Heart right ventricle (tissue), 16 donors: ENCODE measurements at regions not wholly inside any gene's neighbourhood (a gene's known extent, or its start where the extent isn't known, plus 50 kb on each side); places are given as distances from the start of the nearest gene placed in this dataset.

ENCODE experiments used
- ATAC-seq, 8 donors: fragments of 200-7000 bp; cut with Tn5 transposase; one replicate each; pipeline ENCODE4 v1.9.1; 2020; ENCODE audit warnings: mild to moderate bottlenecking in 8 of 8, moderate library complexity in 8 of 8, moderate number of reproducible peaks in 1 of 8
- DNase-seq, 2 donors: peaks; one replicate each; pipeline ENCODE4 v3.0.0-alpha.2; 2020
- H3K27ac ChIP-seq, 10 donors: fragments of 200-600 bp; sonication (generic) in 2 of 10; one replicate each; pipeline versions ENCODE4 v1.5.0 to v1.8.0; 2020 to 2022; ENCODE audit warnings: mild to moderate bottlenecking in 3 of 10
- H3K27me3 ChIP-seq, 7 donors: fragments of 200-600 bp; one replicate each; pipeline ENCODE4 v1.8.0; 2021 to 2022; ENCODE audit warnings: mild to moderate bottlenecking in 2 of 7
- H3K36me3 ChIP-seq, 9 donors: fragments of 200-600 bp; sonication (generic) in 1 of 9; one replicate each; pipeline versions ENCODE4 v1.5.0 to v1.8.0; 2020 to 2022; ENCODE audit warnings: mild to moderate bottlenecking in 2 of 9
- H3K4me1 ChIP-seq, 9 donors: fragments of 200-600 bp; sonication (generic) in 1 of 9; one replicate each; pipeline versions ENCODE4 v1.5.0 to v1.8.0; 2020 to 2022; ENCODE audit warnings: mild to moderate bottlenecking in 4 of 9
- H3K4me3 ChIP-seq, 10 donors: fragments of 200-600 bp; sonication (generic) in 2 of 10; one replicate each; pipeline versions ENCODE4 v1.5.0 to v1.8.0; 2020 to 2022; ENCODE audit warnings: mild to moderate bottlenecking in 7 of 10, moderate library complexity in 2 of 10
- H3K9me3 ChIP-seq, 11 donors: fragments of 200-600 bp in 10 of 11; sonication (generic) in 2 of 11; one replicate each; pipeline versions ENCODE4 v1.5.0 to v1.8.0; 2013 to 2022; ENCODE audit warnings: mild to moderate bottlenecking in 2 of 11, control low read depth in 1 of 11, moderate library complexity in 1 of 11
- CTCF ChIP-seq, 9 donors: fragments of 200-600 bp; sonication (generic) in 2 of 9; IDR thresholded peaks; one replicate each; pipeline versions ENCODE4 v1.5.0 to v1.8.0; 2021 to 2022; ENCODE audit warnings: antibody characterized with exemption in 9 of 9, mild to moderate bottlenecking in 5 of 9, moderate library complexity in 1 of 9
- WGBS, 2 donors: extraction: QIAGEN DNeasy Blood & Tissue Kit; methylation state at CpG; one replicate each; pipeline ENCODE4 v1.1.7; 2013; ENCODE audit warnings: inconsistent platforms in 1 of 2; 5-methylcytosine and 5-hydroxymethylcytosine counted together
- intact Hi-C, 10 donors: fragments of 100-400 bp; cut with DNase I; formaldehyde crosslinking; loops; one replicate each; pipeline versions ENCODE4 v1.11.1 to v1.14.2; 2022
- donor health status: Arrhythmogenic right ventricular cardiomyopathy.
- donor health status: ischemic (EF 13 %, LVEDD 7.1; RV severe dilation, severe dysfunction).
- donor health status: healthy with polysubstance abuse.
- donor health status: DM: no; HTN: yes; CAD: no.
- donor health status: DM: no; HTN: no; CAD: no.
- donor health status: ischemic (EF 25% LVEDD 6.9; RV normal size, moderate dysfunction).
- donor health status: ischemic (EF 25% LVEDD 5.7; RV mildly dilated, moderate dysfunction).
- donor health status: healthy.
- donor health status: DM: yes; HTN: yes; CAD: no.
- donor health status: Ischemic cardiomyopathy.
- donor health status: ischemic (EF 35%, LVEDD 5.7; RV mildly dilated, moderate dysfunction).
- donor health status: nonischemic (EF 11% LVEDD 7.7; RV severe dilation, severe dysfunction).
- donor health status: DM: yes; HTN: yes; CAD: no.
- donor health status: PGD.
- donor health status: ischemic (EF 29% LVEDD 5.4; RV normal size, mild dysfunction).
- donor health status: nonischemic (EF 23%, LVEDD 6.1; RV moderate dilation, normal function).

- peaks cover 0 to 17% (median 0%) of the 10 kb centered on the region in 7 donors for H3K27me3 ChIP-seq
- no peak for ATAC-seq
- H3K4me3 ChIP-seq, result no peak overlapping the region
- H3K27ac ChIP-seq, result no peak overlapping the region
- H3K9me3 ChIP-seq, result no peaks in the 10 kb centered on the region
- peaks cover 0 to 11% (median 0%) of the 10 kb centered on the region in 9 donors for H3K4me1 ChIP-seq
- no peak for DNase-seq
- TF ChIP-seq CTCF (IDR thresholded peaks at IDR 0.05), result no peak
- H3K36me3 ChIP-seq, result no peaks in the 10 kb centered on the region
- intact Hi-C loops, result no loop called here
- 64 to 65% methylated on average over 10 of the region's 10 CpGs for WGBS, 2 donors
Measured at GRCh38 chr3:187590861-187591576, 79.2 kb downstream of the SST start.

- no peaks in the 10 kb centered on the region for H3K27me3 ChIP-seq
- DNase-seq (no peak), ATAC-seq (no peak)
- no peak overlapping the region for H3K4me3 ChIP-seq
- H3K9me3 ChIP-seq, result peaks cover 0 to under 1% (median 0%) of the 10 kb centered on the region in 11 donors
- intact Hi-C loops, result no loop called here
- H3K4me1 ChIP-seq, result peaks cover 0 to 11% (median 0%) of the 10 kb centered on the region in 9 donors
- WGBS, 2 donors, result 75 to 76% methylated on average over 4 of the region's 4 CpGs
- no peak for TF ChIP-seq CTCF (IDR thresholded peaks at IDR 0.05)
- H3K36me3 ChIP-seq, result no peaks in the 10 kb centered on the region
- no peak overlapping the region for H3K27ac ChIP-seq
Measured at GRCh38 chr3:187587076-187587475, 83.1 kb downstream of the SST start.

- H3K4me1 ChIP-seq, result peaks cover 0 to 5% (median 0%) of the 10 kb centered on the region in 9 donors
- no peak for ATAC-seq
- H3K36me3 ChIP-seq, result no peaks in the 10 kb centered on the region
- no peak for DNase-seq
- intact Hi-C loops, result no loop called here
- H3K4me3 ChIP-seq, result no peak overlapping the region
- no peaks in the 10 kb centered on the region for H3K27me3 ChIP-seq
- H3K9me3 ChIP-seq, result peaks cover 0 to 4% (median 0%) of the 10 kb centered on the region in 11 donors
- TF ChIP-seq CTCF (IDR thresholded peaks at IDR 0.05), result no peak
- no peak overlapping the region for H3K27ac ChIP-seq
Measured at GRCh38 chr3:187586226-187586625, 84.0 kb downstream of the SST start.

GRCh38 chr3:187572441-187572840 is 97.8 kb downstream of the SST start:
- no peak for ATAC-seq

More at GRCh38 chr3:187572441-187572840, 97.8 kb downstream of the SST start:
- TF ChIP-seq CTCF (IDR thresholded peaks at IDR 0.05), result no peak
- Histone ChIP-seq H3K4me1 (peaks cover 0 to 10% (median 8%) of the 10 kb centered on the region in 9 donors), H3K4me3 (no peak overlapping the region), H3K9me3 (no peaks in the 10 kb centered on the region), H3K27ac (no peak overlapping the region), H3K27me3 (no peaks in the 10 kb centered on the region), H3K36me3 (no peaks in the 10 kb centered on the region)
- WGBS, 2 donors, result 58 to 73% methylated on average over 2 of the region's 2 CpGs
- intact Hi-C loops, result no loop called here
- DNase-seq, result no peak
